ENCODE measurements at regions not wholly inside any gene's neighbourhood (a gene's known extent, or its start where the extent isn't known, plus 50 kb on each side); places are given as distances from the start of the nearest gene placed in this dataset.

DNA sequence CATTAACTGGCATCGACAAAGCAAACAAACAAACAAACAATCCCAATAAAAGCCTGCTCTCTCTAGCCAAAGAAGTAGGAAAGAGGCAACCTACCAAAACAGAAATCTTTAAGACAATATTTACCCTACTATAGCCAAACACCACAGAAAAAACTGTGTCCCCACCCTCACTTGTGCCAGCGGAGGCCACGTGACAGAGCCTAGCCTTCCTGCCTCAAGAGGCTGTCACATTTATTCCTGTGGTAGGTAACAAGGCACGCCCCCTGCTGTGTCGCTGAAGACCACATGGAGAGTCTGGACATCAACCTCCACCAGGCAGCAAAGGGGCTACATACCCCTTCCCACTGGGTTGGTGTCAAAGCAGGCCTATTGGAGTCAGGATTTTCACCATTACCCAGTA lies 148.1 kb downstream of the LMNTD1 start:
- TF ChIP-seq, protein P1, sequence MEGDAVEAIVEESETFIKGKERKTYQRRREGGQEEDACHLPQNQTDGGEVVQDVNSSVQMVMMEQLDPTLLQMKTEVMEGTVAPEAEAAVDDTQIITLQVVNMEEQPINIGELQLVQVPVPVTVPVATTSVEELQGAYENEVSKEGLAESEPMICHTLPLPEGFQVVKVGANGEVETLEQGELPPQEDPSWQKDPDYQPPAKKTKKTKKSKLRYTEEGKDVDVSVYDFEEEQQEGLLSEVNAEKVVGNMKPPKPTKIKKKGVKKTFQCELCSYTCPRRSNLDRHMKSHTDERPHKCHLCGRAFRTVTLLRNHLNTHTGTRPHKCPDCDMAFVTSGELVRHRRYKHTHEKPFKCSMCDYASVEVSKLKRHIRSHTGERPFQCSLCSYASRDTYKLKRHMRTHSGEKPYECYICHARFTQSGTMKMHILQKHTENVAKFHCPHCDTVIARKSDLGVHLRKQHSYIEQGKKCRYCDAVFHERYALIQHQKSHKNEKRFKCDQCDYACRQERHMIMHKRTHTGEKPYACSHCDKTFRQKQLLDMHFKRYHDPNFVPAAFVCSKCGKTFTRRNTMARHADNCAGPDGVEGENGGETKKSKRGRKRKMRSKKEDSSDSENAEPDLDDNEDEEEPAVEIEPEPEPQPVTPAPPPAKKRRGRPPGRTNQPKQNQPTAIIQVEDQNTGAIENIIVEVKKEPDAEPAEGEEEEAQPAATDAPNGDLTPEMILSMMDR (IDR thresholded peaks at IDR 0.05), result no peak
- no peak for TF ChIP-seq POLR2A (IDR thresholded peaks at IDR 0.05)
